ENCODE measurements at regions not wholly inside any gene's neighbourhood (a gene's known extent, or its start where the extent isn't known, plus 50 kb on each side); places are given as distances from the start of the nearest gene placed in this dataset.
A peak's percentile ranks its signal among the peaks of the same experiment; 100 is the strongest.

GRCh38 chr5:89864941-89865340, 544.6 kb downstream of the CETN3 start:
- TF ChIP-seq CTCF (IDR thresholded peaks at IDR 0.05) (no peak), ZFX (IDR thresholded peaks at IDR 0.05; ENCODE audit: borderline replicate concordance) (no peak)

DNA sequence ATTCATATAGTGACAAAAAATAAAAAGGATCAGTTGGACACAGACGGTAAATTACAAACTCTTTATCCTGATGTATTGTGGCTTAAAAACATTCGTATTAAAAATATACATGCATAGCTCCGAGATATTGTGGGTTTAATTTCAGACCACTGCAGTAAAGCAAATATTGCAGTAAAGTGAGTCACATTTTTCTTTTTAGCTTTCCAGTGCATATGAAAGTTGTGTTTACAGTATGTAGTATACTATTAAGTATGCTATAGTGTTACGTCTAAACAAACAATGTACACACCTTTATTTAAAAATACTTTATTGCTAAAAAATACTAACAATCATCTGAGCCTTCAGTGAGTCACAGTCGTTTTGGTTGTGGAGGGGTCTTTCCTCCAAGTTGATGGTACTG, 551.8 kb downstream of the CETN3 start:
- TF ChIP-seq ZFX (IDR thresholded peaks at IDR 0.05; ENCODE audit: borderline replicate concordance) (no peak), CTCF (IDR thresholded peaks at IDR 0.05) (no peak)
- H3K27ac ChIP-seq = no peak overlapping the region

More at GRCh38 chr5:89864941-89865340, 544.6 kb downstream of the CETN3 start:
- no peak overlapping the region for H3K27ac ChIP-seq

DNA sequence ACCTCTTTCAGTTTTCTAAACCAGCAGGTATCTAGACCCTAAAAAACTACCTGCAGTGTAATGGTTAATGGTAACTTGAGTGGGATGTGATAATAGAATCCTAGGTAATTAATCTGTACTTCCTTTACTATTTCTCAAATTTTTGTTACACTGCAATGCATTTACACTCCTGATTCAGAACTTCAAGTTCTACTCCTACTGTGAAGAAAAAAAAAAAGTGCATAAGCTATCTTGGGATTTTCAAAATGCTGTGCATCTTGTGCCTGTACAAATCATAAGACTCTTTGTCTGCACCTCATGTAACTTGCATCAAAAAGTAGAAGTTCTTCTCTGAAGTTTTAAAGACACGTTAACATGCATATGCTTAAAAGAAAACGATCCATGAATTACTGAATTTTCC, 554.1 kb downstream of the CETN3 start:
- TF ChIP-seq CTCF (IDR thresholded peaks at IDR 0.05) (no peak), ZFX (IDR thresholded peaks at IDR 0.05; ENCODE audit: borderline replicate concordance) (no peak)
- H3K27ac ChIP-seq = no peak overlapping the region

GRCh38 chr5:89851911-89852310, 557.6 kb downstream of the CETN3 start:
- H3K27ac ChIP-seq = peak overlapping the region; percentile 60
- TF ChIP-seq CTCF (IDR thresholded peaks at IDR 0.05) (no peak), ZFX (IDR thresholded peaks at IDR 0.05; ENCODE audit: borderline replicate concordance) (no peak)

GRCh38 chr5:89850513-89850865, 559.1 kb downstream of the CETN3 start:
- no peak overlapping the region for H3K27ac ChIP-seq
- no peak for TF ChIP-seq ZFX (IDR thresholded peaks at IDR 0.05; ENCODE audit: borderline replicate concordance)
- no peak for TF ChIP-seq CTCF (IDR thresholded peaks at IDR 0.05)

- TF ChIP-seq ZFX (IDR thresholded peaks at IDR 0.05; ENCODE audit: borderline replicate concordance) (no peak), CTCF (IDR thresholded peaks at IDR 0.05) (no peak)
- H3K27ac ChIP-seq = no peak overlapping the region
Observed at GRCh38 chr5:89849830-89850512, 559.6 kb downstream of the CETN3 start.

DNA sequence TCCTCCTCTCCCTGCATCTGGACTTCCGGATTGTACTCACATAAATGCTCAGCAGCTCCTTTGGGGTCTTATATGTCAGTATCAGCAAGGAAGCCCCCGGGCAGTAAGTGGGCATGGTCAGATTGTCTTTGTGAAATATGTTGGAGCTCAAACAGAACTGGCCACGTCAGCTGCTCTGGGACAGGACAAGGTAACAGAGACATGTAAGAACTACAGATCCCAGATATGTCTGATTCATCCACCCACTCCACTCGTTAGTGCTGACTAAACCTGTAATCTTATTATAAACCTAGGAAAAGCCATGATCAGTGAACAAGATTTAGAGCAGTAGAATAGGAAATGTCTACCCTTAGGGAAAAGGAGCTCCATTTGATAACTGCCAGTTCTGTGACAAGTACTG, 561.8 kb downstream of the CETN3 start:
- H3K27ac ChIP-seq = no peak overlapping the region
- TF ChIP-seq ZFX (IDR thresholded peaks at IDR 0.05; ENCODE audit: borderline replicate concordance) (no peak), CTCF (IDR thresholded peaks at IDR 0.05) (no peak)
